ENCODE measurements at regions not wholly inside any gene's neighbourhood (a gene's known extent, or its start where the extent isn't known, plus 50 kb on each side); places are given as distances from the start of the nearest gene placed in this dataset.

DNA sequence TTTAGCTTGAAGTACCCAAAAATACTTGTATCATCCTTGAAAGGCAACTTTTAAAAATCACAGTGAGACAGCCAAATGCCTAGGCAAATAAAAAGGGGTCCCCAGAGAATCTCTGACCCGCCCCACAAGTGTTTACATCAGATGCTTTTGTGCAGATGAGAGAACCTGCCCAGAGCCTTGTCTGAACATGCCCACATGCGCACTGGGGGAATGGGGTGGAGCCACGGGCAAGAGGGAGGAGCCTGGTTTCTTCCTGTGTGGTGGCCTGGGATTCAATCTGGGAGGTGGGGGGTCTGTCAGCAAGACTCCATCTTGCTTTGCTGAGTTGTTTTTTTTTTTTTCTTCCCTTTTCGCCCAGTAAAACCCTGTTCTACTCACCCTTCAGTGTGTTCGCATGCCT is 381.7 kb upstream of the CCDC196 start:
- DNase-seq, result no peak
- Histone ChIP-seq H3K9me3 (no peaks in the 10 kb centered on the region), H3K27me3 (no peaks in the 10 kb centered on the region), H3K4me3 (no peak overlapping the region), H3K27ac (no peak overlapping the region), H3K36me3 (no peaks in the 10 kb centered on the region), H3K4me1 (no peaks in the 10 kb centered on the region)
- no peak for TF ChIP-seq POLR2A (IDR thresholded peaks at IDR 0.05)
- TF ChIP-seq, protein P1, sequence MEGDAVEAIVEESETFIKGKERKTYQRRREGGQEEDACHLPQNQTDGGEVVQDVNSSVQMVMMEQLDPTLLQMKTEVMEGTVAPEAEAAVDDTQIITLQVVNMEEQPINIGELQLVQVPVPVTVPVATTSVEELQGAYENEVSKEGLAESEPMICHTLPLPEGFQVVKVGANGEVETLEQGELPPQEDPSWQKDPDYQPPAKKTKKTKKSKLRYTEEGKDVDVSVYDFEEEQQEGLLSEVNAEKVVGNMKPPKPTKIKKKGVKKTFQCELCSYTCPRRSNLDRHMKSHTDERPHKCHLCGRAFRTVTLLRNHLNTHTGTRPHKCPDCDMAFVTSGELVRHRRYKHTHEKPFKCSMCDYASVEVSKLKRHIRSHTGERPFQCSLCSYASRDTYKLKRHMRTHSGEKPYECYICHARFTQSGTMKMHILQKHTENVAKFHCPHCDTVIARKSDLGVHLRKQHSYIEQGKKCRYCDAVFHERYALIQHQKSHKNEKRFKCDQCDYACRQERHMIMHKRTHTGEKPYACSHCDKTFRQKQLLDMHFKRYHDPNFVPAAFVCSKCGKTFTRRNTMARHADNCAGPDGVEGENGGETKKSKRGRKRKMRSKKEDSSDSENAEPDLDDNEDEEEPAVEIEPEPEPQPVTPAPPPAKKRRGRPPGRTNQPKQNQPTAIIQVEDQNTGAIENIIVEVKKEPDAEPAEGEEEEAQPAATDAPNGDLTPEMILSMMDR (IDR thresholded peaks at IDR 0.05), result no peak
- intact Hi-C loops (cut with DNase I; ENCODE audit: low total_unique reads), result no loop called here

- Histone ChIP-seq H3K9me3 (no peaks in the 10 kb centered on the region), H3K4me1 (no peaks in the 10 kb centered on the region), H3K36me3 (no peaks in the 10 kb centered on the region), H3K4me3 (no peak overlapping the region), H3K27ac (no peak overlapping the region), H3K27me3 (no peaks in the 10 kb centered on the region)
- no peak for DNase-seq
- intact Hi-C loops (cut with DNase I; ENCODE audit: low total_unique reads), result no loop called here
- TF ChIP-seq, protein P1 (IDR thresholded peaks at IDR 0.05), result no peak
- TF ChIP-seq POLR2A (IDR thresholded peaks at IDR 0.05), result no peak
These were observed 380.4 kb upstream of the CCDC196 start for GRCh38 chr14:66105815-66106214.

GRCh38 chr14:66109426-66109825 is 376.7 kb upstream of the CCDC196 start:
- H3K36me3 ChIP-seq, result no peaks in the 10 kb centered on the region
- DNase-seq, result no peak
- no peaks in the 10 kb centered on the region for H3K9me3 ChIP-seq
- no peak overlapping the region for H3K4me3 ChIP-seq
- intact Hi-C loops (cut with DNase I; ENCODE audit: low total_unique reads), result no loop called here
- no peaks in the 10 kb centered on the region for H3K27me3 ChIP-seq
- no peaks in the 10 kb centered on the region for H3K4me1 ChIP-seq
- TF ChIP-seq, protein P1 (IDR thresholded peaks at IDR 0.05), result no peak
- TF ChIP-seq POLR2A (IDR thresholded peaks at IDR 0.05), result no peak
- H3K27ac ChIP-seq, result no peak overlapping the region

GRCh38 chr14:66111891-66112290 is 374.3 kb upstream of the CCDC196 start:
- no peaks in the 10 kb centered on the region for H3K36me3 ChIP-seq
- no peaks in the 10 kb centered on the region for H3K9me3 ChIP-seq
- H3K27me3 ChIP-seq, result no peaks in the 10 kb centered on the region
- H3K4me3 ChIP-seq, result no peak overlapping the region
- no peak for DNase-seq
- intact Hi-C loops (cut with DNase I; ENCODE audit: low total_unique reads), result no loop called here
- TF ChIP-seq, protein P1 (IDR thresholded peaks at IDR 0.05), result no peak
- no peak for TF ChIP-seq POLR2A (IDR thresholded peaks at IDR 0.05)
- no peak overlapping the region for H3K27ac ChIP-seq
- no peaks in the 10 kb centered on the region for H3K4me1 ChIP-seq

- no peaks in the 10 kb centered on the region for H3K36me3 ChIP-seq
- H3K4me1 ChIP-seq, result no peaks in the 10 kb centered on the region
- H3K4me3 ChIP-seq, result no peak overlapping the region
- TF ChIP-seq POLR2A (IDR thresholded peaks at IDR 0.05), result no peak
- TF ChIP-seq, protein P1 (IDR thresholded peaks at IDR 0.05), result no peak
- no peaks in the 10 kb centered on the region for H3K27me3 ChIP-seq
- H3K9me3 ChIP-seq, result no peaks in the 10 kb centered on the region
- H3K27ac ChIP-seq, result no peak overlapping the region
- DNase-seq, result no peak
- intact Hi-C loops (cut with DNase I; ENCODE audit: low total_unique reads), result no loop called here
These were observed 372.1 kb upstream of the CCDC196 start for GRCh38 chr14:66114071-66114470.

Data from uterus (tissue), 3 donors.